22Rv1 (cell line): ENCODE measurements at regions not wholly inside any gene's neighbourhood (a gene's known extent, or its start where the extent isn't known, plus 50 kb on each side); places are given as distances from the start of the nearest gene placed in this dataset.

Source experiments
- ZFX ChIP-seq: fragments of 450-650 bp; IDR thresholded peaks from 2 replicates; pipeline ENCODE4 v1.6.1; 2017; ENCODE audit warnings: antibody characterized with exemption, borderline replicate concordance
- TF ChIP-seq, protein P1 (sequence below): fragments of 450-650 bp; IDR thresholded peaks from 2 replicates; pipeline ENCODE4 v1.5.1; 2017; ENCODE audit warnings: mild to moderate bottlenecking

DNA sequence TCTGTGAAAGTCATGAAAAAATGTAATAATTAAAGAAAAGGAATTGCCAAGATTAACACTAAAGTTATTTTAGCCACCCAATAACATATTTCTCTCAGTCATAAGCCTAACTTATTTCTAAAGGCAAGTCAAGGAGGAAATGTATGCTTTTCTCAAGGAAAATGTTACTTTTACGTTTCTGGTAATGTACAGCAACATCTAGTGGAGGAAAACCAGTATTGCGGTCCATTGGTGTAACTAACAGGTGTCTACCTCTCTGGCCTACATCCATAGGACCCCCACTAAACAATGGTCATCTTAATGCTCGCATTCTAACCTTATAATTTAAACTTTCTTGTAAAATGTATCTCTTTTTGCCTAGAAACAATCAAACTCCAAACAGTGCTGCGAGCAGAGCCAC, 437.5 kb downstream of the KIF20B start:
- TF ChIP-seq, protein P1, sequence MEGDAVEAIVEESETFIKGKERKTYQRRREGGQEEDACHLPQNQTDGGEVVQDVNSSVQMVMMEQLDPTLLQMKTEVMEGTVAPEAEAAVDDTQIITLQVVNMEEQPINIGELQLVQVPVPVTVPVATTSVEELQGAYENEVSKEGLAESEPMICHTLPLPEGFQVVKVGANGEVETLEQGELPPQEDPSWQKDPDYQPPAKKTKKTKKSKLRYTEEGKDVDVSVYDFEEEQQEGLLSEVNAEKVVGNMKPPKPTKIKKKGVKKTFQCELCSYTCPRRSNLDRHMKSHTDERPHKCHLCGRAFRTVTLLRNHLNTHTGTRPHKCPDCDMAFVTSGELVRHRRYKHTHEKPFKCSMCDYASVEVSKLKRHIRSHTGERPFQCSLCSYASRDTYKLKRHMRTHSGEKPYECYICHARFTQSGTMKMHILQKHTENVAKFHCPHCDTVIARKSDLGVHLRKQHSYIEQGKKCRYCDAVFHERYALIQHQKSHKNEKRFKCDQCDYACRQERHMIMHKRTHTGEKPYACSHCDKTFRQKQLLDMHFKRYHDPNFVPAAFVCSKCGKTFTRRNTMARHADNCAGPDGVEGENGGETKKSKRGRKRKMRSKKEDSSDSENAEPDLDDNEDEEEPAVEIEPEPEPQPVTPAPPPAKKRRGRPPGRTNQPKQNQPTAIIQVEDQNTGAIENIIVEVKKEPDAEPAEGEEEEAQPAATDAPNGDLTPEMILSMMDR: peak; percentile 36
- TF ChIP-seq ZFX: no peak
